ENCODE measurements at regions not wholly inside any gene's neighbourhood (a gene's known extent, or its start where the extent isn't known, plus 50 kb on each side); places are given as distances from the start of the nearest gene placed in this dataset.

DNA sequence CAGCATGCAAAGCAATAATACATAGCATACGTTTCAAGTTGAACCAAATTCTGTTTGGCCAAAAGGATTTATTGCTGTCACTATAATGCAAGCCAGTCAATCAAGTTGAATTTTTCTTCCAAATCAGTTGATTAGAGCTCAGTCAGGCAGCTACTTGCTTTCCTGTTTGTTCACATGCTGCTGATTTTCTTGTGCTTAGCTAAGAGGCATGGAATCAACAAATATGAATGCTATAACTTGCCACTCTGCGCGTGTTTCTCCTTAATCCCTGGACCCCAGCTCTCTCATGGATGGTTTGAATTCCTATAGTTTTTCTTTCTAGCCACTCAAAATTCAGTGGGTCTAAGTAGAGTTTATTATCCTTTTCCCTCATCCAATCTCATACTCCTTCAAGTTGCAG lies 311.3 kb downstream of the KLF5 start:
- no peaks in the 10 kb centered on the region for H3K36me3 ChIP-seq (ENCODE audit: control insufficient read depth in 1 of 2, insufficient read depth in 2 of 2, low read length in 2 of 2)
- H3K79me2 ChIP-seq (ENCODE audit: insufficient read depth, low read length): no peaks in the 10 kb centered on the region
- no peak for ATAC-seq
- peaks cover 0 to 8% of the 10 kb centered on the region in 2 experiments; a peak in 1 of 4 replicates for H3K4me1 ChIP-seq (ENCODE audit: control insufficient read depth in 1 of 2, insufficient read depth in 2 of 2, low read length in 2 of 2)
- TF ChIP-seq YY1 (IDR thresholded peaks at IDR 0.05; ENCODE audit: extremely low read depth, insufficient replicate concordance, low read depth, low read length) (no peak), CBX3 (IDR thresholded peaks at IDR 0.05; ENCODE audit: low read depth) (no peak), TCF7L2 (IDR thresholded peaks at IDR 0.05; ENCODE audit: borderline replicate concordance, extremely low read depth, insufficient read depth, insufficient read length) (no peak), EGR1 (IDR thresholded peaks at IDR 0.05; ENCODE audit: low read depth) (no peak), ZFX (IDR thresholded peaks at IDR 0.05) (no peak), FOSL1 (IDR thresholded peaks at IDR 0.05; ENCODE audit: low read depth) (no peak), ELF1 (IDR thresholded peaks at IDR 0.05; ENCODE audit: borderline replicate concordance, low read depth) (no peak), SP1 (IDR thresholded peaks at IDR 0.05; ENCODE audit: low read depth) (no peak), CEBPB (IDR thresholded peaks at IDR 0.05; ENCODE audit: low read depth) (no peak), EZH2phosphoT487 (IDR thresholded peaks at IDR 0.05; ENCODE audit: borderline replicate concordance) (no peak), SIN3A (IDR thresholded peaks at IDR 0.05; ENCODE audit: low read depth) (no peak), SRF (IDR thresholded peaks at IDR 0.05; ENCODE audit: low read depth) (no peak), POLR2AphosphoS5 (IDR thresholded peaks at IDR 0.05; ENCODE audit: low read depth, low read length) (no peak), EZH2 (IDR thresholded peaks at IDR 0.05) (no peak), JUND (IDR thresholded peaks at IDR 0.05) (no peak), ZNF274 (IDR thresholded peaks at IDR 0.05; ENCODE audit: low read depth, low read length) (no peak)
- TF ChIP-seq, protein P1, sequence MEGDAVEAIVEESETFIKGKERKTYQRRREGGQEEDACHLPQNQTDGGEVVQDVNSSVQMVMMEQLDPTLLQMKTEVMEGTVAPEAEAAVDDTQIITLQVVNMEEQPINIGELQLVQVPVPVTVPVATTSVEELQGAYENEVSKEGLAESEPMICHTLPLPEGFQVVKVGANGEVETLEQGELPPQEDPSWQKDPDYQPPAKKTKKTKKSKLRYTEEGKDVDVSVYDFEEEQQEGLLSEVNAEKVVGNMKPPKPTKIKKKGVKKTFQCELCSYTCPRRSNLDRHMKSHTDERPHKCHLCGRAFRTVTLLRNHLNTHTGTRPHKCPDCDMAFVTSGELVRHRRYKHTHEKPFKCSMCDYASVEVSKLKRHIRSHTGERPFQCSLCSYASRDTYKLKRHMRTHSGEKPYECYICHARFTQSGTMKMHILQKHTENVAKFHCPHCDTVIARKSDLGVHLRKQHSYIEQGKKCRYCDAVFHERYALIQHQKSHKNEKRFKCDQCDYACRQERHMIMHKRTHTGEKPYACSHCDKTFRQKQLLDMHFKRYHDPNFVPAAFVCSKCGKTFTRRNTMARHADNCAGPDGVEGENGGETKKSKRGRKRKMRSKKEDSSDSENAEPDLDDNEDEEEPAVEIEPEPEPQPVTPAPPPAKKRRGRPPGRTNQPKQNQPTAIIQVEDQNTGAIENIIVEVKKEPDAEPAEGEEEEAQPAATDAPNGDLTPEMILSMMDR (IDR thresholded peaks at IDR 0.05 in 2 of 3, conservative IDR thresholded peaks at IDR 0.05 in 1 of 3; ENCODE audit: borderline replicate concordance in 1 of 3, insufficient read depth in 1 of 3, low read depth in 2 of 3, low read length in 2 of 3): no peak
- TF ChIP-seq, protein P2, sequence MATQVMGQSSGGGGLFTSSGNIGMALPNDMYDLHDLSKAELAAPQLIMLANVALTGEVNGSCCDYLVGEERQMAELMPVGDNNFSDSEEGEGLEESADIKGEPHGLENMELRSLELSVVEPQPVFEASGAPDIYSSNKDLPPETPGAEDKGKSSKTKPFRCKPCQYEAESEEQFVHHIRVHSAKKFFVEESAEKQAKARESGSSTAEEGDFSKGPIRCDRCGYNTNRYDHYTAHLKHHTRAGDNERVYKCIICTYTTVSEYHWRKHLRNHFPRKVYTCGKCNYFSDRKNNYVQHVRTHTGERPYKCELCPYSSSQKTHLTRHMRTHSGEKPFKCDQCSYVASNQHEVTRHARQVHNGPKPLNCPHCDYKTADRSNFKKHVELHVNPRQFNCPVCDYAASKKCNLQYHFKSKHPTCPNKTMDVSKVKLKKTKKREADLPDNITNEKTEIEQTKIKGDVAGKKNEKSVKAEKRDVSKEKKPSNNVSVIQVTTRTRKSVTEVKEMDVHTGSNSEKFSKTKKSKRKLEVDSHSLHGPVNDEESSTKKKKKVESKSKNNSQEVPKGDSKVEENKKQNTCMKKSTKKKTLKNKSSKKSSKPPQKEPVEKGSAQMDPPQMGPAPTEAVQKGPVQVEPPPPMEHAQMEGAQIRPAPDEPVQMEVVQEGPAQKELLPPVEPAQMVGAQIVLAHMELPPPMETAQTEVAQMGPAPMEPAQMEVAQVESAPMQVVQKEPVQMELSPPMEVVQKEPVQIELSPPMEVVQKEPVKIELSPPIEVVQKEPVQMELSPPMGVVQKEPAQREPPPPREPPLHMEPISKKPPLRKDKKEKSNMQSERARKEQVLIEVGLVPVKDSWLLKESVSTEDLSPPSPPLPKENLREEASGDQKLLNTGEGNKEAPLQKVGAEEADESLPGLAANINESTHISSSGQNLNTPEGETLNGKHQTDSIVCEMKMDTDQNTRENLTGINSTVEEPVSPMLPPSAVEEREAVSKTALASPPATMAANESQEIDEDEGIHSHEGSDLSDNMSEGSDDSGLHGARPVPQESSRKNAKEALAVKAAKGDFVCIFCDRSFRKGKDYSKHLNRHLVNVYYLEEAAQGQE (IDR thresholded peaks at IDR 0.05; ENCODE audit: low read depth): no peak
- TF ChIP-seq, protein P3, sequence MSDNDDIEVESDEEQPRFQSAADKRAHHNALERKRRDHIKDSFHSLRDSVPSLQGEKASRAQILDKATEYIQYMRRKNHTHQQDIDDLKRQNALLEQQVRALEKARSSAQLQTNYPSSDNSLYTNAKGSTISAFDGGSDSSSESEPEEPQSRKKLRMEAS (IDR thresholded peaks at IDR 0.05): no peak
- H3K27me3 ChIP-seq (ENCODE audit: insufficient read depth, low read length): no peaks in the 10 kb centered on the region
- H3K9me2 ChIP-seq (ENCODE audit: insufficient read depth): no peaks in the 10 kb centered on the region
- intact Hi-C loops (cut with micrococcal nuclease): no loop called here
- ChIA-PET POLR2A (no interaction called here), RAD21 (ENCODE audit: low non-redundant PET in 1 of 2, low total read pairs in 2 of 2, uncharacterized antibody in 2 of 2, unreplicated experiment in 2 of 2) (no interaction called here), CTCF (no interaction called here)
- H3K9ac ChIP-seq (ENCODE audit: low read length): no peak overlapping the region
- H3K27ac ChIP-seq (ENCODE audit: low read depth, low read length): no peak overlapping the region
- H4K20me1 ChIP-seq (ENCODE audit: insufficient read depth): no peaks in the 10 kb centered on the region
- no peak overlapping the region for H3K4me2 ChIP-seq (ENCODE audit: low read length)
- no TSS peak for BruUV-seq (replicated peaks)
- DNase-seq (ENCODE audit: low read depth, low spot score): no peak
- no peak overlapping the region for H2AFZ ChIP-seq (ENCODE audit: low read depth, low read length, poor library complexity, severe bottlenecking)
- H3K9me3 ChIP-seq (ENCODE audit: control insufficient read depth in 1 of 2, insufficient read depth in 1 of 2, low read depth in 1 of 2, low read length in 2 of 2): no peaks in the 10 kb centered on the region
- no peak overlapping the region for H3K4me3 ChIP-seq (replicated peaks in 1 of 2; ENCODE audit: low read depth in 1 of 2, low read length in 2 of 2)

All from HCT116 (cell line).